GM12891 (cell line): ENCODE measurements at regions not wholly inside any gene's neighbourhood (a gene's known extent, or its start where the extent isn't known, plus 50 kb on each side); places are given as distances from the start of the nearest gene placed in this dataset.

Source experiments
- POLR2A ChIP-seq: IDR thresholded peaks from 2 replicates; pipeline ENCODE4 v1.6.1; 2011; ENCODE audit warnings: low read depth, low read length, control low read depth
- POLR2AphosphoS5 ChIP-seq: IDR thresholded peaks from 2 replicates; pipeline ENCODE4 v1.6.1; 2011; ENCODE audit warnings: low read depth, low read length, control low read depth
- SPI1 ChIP-seq: IDR thresholded peaks from 2 replicates; pipeline ENCODE4 v1.6.1; 2011; ENCODE audit warnings: low read depth, low read length, control low read depth
- TAF1 ChIP-seq: IDR thresholded peaks from 2 replicates; pipeline ENCODE4 v1.6.1; 2011; ENCODE audit warnings: low read depth, low read length, control low read depth

GRCh38 chr14:26933431-26933830 is 335.6 kb upstream of the NOVA1 start:
- TF ChIP-seq POLR2A (no peak), TAF1 (no peak), SPI1 (no peak), POLR2AphosphoS5 (no peak)
